ENCODE measurements at regions not wholly inside any gene's neighbourhood (a gene's known extent, or its start where the extent isn't known, plus 50 kb on each side); places are given as distances from the start of the nearest gene placed in this dataset.

GRCh38 chr16:59748531-59748930, 1014.4 kb upstream of the GOT2 start:
- TF ChIP-seq TAF1 (IDR thresholded peaks at IDR 0.05; ENCODE audit: borderline replicate concordance, low read depth, low read length) (no peak), POLR2A (IDR thresholded peaks at IDR 0.05; ENCODE audit: low read depth, low read length) (no peak), POLR2AphosphoS5 (IDR thresholded peaks at IDR 0.05; ENCODE audit: low read depth, low read length) (no peak)

Data from GM12892 (cell line).